Suppressor macrophage (primary cell): ENCODE measurements at regions not wholly inside any gene's neighbourhood (a gene's known extent, or its start where the extent isn't known, plus 50 kb on each side); places are given as distances from the start of the nearest gene placed in this dataset.
"Not testable (repeated sequence)": the region's sequence is repeated elsewhere in the genome, so short reads cannot be mapped to it uniquely, and the experiment has no call there.

ENCODE experiments used
- DNase-seq, 4 experiments: peaks; one replicate each; pipeline ENCODE4 v3.0.0-alpha.2; 2020 to 2022

- no peak for DNase-seq
These were observed 205.5 kb upstream of the MON1B start for GRCh38 chr16:76985392-76986045.

- DNase-seq = no peak
These were observed 202.5 kb upstream of the MON1B start for GRCh38 chr16:76988526-76988925.

- no peak for DNase-seq
These were observed 188.3 kb upstream of the MON1B start for GRCh38 chr16:77002644-77003043.

GRCh38 chr16:77009453-77009852, 181.5 kb upstream of the MON1B start:
- no peak for DNase-seq

- no peak for DNase-seq
These were observed 176.5 kb upstream of the MON1B start for GRCh38 chr16:77014441-77014840.

- no peak for DNase-seq
These were observed 160.4 kb upstream of the MON1B start for GRCh38 chr16:77030600-77030999.

- DNase-seq = no peak
These were observed 157.5 kb upstream of the MON1B start for GRCh38 chr16:77033516-77033915.

- DNase-seq = no peak
These were observed 155.6 kb upstream of the MON1B start for GRCh38 chr16:77035361-77035760.

GRCh38 chr16:77037696-77038347, 153.2 kb upstream of the MON1B start:
- no peak for DNase-seq

GRCh38 chr16:77041468-77041867, 149.5 kb upstream of the MON1B start:
- no peak for DNase-seq

GRCh38 chr16:77043076-77043475, 147.9 kb upstream of the MON1B start:
- DNase-seq = peak in 1 of 4 experiments; percentile 3

GRCh38 chr16:77046206-77046605, 144.8 kb upstream of the MON1B start:
- no peak for DNase-seq

- DNase-seq = no peak
These were observed 142.9 kb upstream of the MON1B start for GRCh38 chr16:77048085-77048484.

GRCh38 chr16:77049577-77049976, 141.4 kb upstream of the MON1B start:
- DNase-seq = no peak

- DNase-seq = not testable (repeated sequence)
These were observed 134.4 kb upstream of the MON1B start for GRCh38 chr16:77056597-77056996.

- no peak for DNase-seq
These were observed 133.7 kb upstream of the MON1B start for GRCh38 chr16:77057161-77057774.

- DNase-seq = no peak
These were observed 131.5 kb upstream of the MON1B start for GRCh38 chr16:77059446-77059845.

GRCh38 chr16:77060614-77061013, 130.4 kb upstream of the MON1B start:
- DNase-seq = peak in 1 of 4 experiments; percentile 0

GRCh38 chr16:77062878-77063675, 127.9 kb upstream of the MON1B start:
- no peak for DNase-seq

GRCh38 chr16:77063676-77064016, 127.3 kb upstream of the MON1B start:
- DNase-seq = no peak

- no peak for DNase-seq
These were observed 127.0 kb upstream of the MON1B start for GRCh38 chr16:77064037-77064436.

- no peak for DNase-seq
These were observed 124.0 kb upstream of the MON1B start for GRCh38 chr16:77066896-77067496.

GRCh38 chr16:77067900-77068299, 123.1 kb upstream of the MON1B start:
- no peak for DNase-seq
